ENCODE measurements at regions not wholly inside any gene's neighbourhood (a gene's known extent, or its start where the extent isn't known, plus 50 kb on each side); places are given as distances from the start of the nearest gene placed in this dataset.

- Histone ChIP-seq H3K79me2 (ENCODE audit: insufficient read depth, low read length) (no peaks in the 10 kb centered on the region), H3K4me3 (replicated peaks in 1 of 2; ENCODE audit: low read depth in 1 of 2, low read length in 2 of 2) (no peak overlapping the region), H3K4me1 (ENCODE audit: control insufficient read depth in 1 of 2, insufficient read depth in 2 of 2, low read length in 2 of 2) (no peaks in the 10 kb centered on the region), H4K20me1 (ENCODE audit: insufficient read depth) (no peaks in the 10 kb centered on the region), H3K9me3 (ENCODE audit: control insufficient read depth in 1 of 2, insufficient read depth in 1 of 2, low read depth in 1 of 2, low read length in 2 of 2) (no peaks in the 10 kb centered on the region), H3K4me2 (ENCODE audit: low read length) (no peak overlapping the region), H3K9ac (ENCODE audit: low read length) (no peak overlapping the region), H2AFZ (ENCODE audit: low read depth, low read length, poor library complexity, severe bottlenecking) (no peak overlapping the region), H3K27ac (ENCODE audit: low read depth, low read length) (no peak overlapping the region), H3K9me2 (ENCODE audit: insufficient read depth) (no peaks in the 10 kb centered on the region), H3K36me3 (ENCODE audit: control insufficient read depth in 1 of 2, insufficient read depth in 2 of 2, low read length in 2 of 2) (no peaks in the 10 kb centered on the region), H3K27me3 (ENCODE audit: insufficient read depth, low read length) (no peaks in the 10 kb centered on the region)
- TF ChIP-seq TCF7L2 (IDR thresholded peaks at IDR 0.05; ENCODE audit: borderline replicate concordance, extremely low read depth, insufficient read depth, insufficient read length) (no peak), RAD21 (IDR thresholded peaks at IDR 0.05; ENCODE audit: low read depth) (no peak), POLR2AphosphoS5 (IDR thresholded peaks at IDR 0.05; ENCODE audit: low read depth, low read length) (no peak), ATF3 (IDR thresholded peaks at IDR 0.05) (no peak), EZH2phosphoT487 (IDR thresholded peaks at IDR 0.05; ENCODE audit: borderline replicate concordance) (no peak), SRF (IDR thresholded peaks at IDR 0.05; ENCODE audit: low read depth) (no peak), ELF1 (IDR thresholded peaks at IDR 0.05; ENCODE audit: borderline replicate concordance, low read depth) (no peak), ZBTB33 (IDR thresholded peaks at IDR 0.05; ENCODE audit: extremely low read depth, insufficient replicate concordance, low read length) (no peak)
- POLR2A ChIA-PET: no interaction called here
- ATAC-seq (no peak), DNase-seq (ENCODE audit: low read depth, low spot score) (no peak)
- CTCF ChIA-PET: no interaction called here
- intact Hi-C loops (cut with micrococcal nuclease): no loop called here
- BruUV-seq (replicated peaks): no TSS peak
- RAD21 ChIA-PET (ENCODE audit: low non-redundant PET in 1 of 2, low total read pairs in 2 of 2, uncharacterized antibody in 2 of 2, unreplicated experiment in 2 of 2): no interaction called here
Measured at GRCh38 chr2:185128346-185128745, 530.0 kb downstream of the ZNF804A start.

GRCh38 chr2:185128996-185129395 lies 530.7 kb downstream of the ZNF804A start:
- no peaks in the 10 kb centered on the region for H3K9me2 ChIP-seq (ENCODE audit: insufficient read depth)
- no peak for ATAC-seq
- RAD21 ChIA-PET (ENCODE audit: low non-redundant PET in 1 of 2, low total read pairs in 2 of 2, uncharacterized antibody in 2 of 2, unreplicated experiment in 2 of 2): no interaction called here
- TF ChIP-seq ZNF274 (IDR thresholded peaks at IDR 0.05; ENCODE audit: low read depth, low read length) (no peak), EZH2phosphoT487 (IDR thresholded peaks at IDR 0.05; ENCODE audit: borderline replicate concordance) (no peak), POLR2AphosphoS5 (IDR thresholded peaks at IDR 0.05; ENCODE audit: low read depth, low read length) (no peak), CEBPB (IDR thresholded peaks at IDR 0.05; ENCODE audit: low read depth) (no peak), SRF (IDR thresholded peaks at IDR 0.05; ENCODE audit: low read depth) (no peak)
- no peaks in the 10 kb centered on the region for H3K9me3 ChIP-seq (ENCODE audit: control insufficient read depth in 1 of 2, insufficient read depth in 1 of 2, low read depth in 1 of 2, low read length in 2 of 2)
- no peak overlapping the region for H3K9ac ChIP-seq (ENCODE audit: low read length)
- H3K27me3 ChIP-seq (ENCODE audit: insufficient read depth, low read length): no peaks in the 10 kb centered on the region
- no peak overlapping the region for H3K4me3 ChIP-seq (replicated peaks in 1 of 2; ENCODE audit: low read depth in 1 of 2, low read length in 2 of 2)
- POLR2A ChIA-PET: no interaction called here
- intact Hi-C loops (cut with micrococcal nuclease): no loop called here
- DNase-seq (ENCODE audit: low read depth, low spot score): no peak
- no peak overlapping the region for H3K4me2 ChIP-seq (ENCODE audit: low read length)
- H3K79me2 ChIP-seq (ENCODE audit: insufficient read depth, low read length): no peaks in the 10 kb centered on the region
- CTCF ChIA-PET: no interaction called here
- H4K20me1 ChIP-seq (ENCODE audit: insufficient read depth): no peaks in the 10 kb centered on the region
- no peaks in the 10 kb centered on the region for H3K4me1 ChIP-seq (ENCODE audit: control insufficient read depth in 1 of 2, insufficient read depth in 2 of 2, low read length in 2 of 2)
- BruUV-seq (replicated peaks): no TSS peak
- H3K27ac ChIP-seq (ENCODE audit: low read depth, low read length): no peak overlapping the region
- no peaks in the 10 kb centered on the region for H3K36me3 ChIP-seq (ENCODE audit: control insufficient read depth in 1 of 2, insufficient read depth in 2 of 2, low read length in 2 of 2)
- H2AFZ ChIP-seq (ENCODE audit: low read depth, low read length, poor library complexity, severe bottlenecking): no peak overlapping the region

Measured in HCT116 (cell line).